ENCODE measurements at regions not wholly inside any gene's neighbourhood (a gene's known extent, or its start where the extent isn't known, plus 50 kb on each side); places are given as distances from the start of the nearest gene placed in this dataset.
A peak's percentile ranks its signal among the peaks of the same experiment; 100 is the strongest.

- TF ChIP-seq MGA (IDR thresholded peaks at IDR 0.05): peak; percentile 81
- TF ChIP-seq ZBTB49 (CRISPR knock-in tag; IDR thresholded peaks at IDR 0.05; ENCODE audit: borderline replicate concordance): peak; percentile 91
- peak in 1 of 2 experiments; percentile 84; a peak in 1 of 4 replicates for TF ChIP-seq KDM4B (IDR thresholded peaks at IDR 0.05; ENCODE audit: borderline replicate concordance in 2 of 2, low read depth in 1 of 2)
- TF ChIP-seq EHMT2 (IDR thresholded peaks at IDR 0.05): no peak
- TF ChIP-seq NCOA1 (IDR thresholded peaks at IDR 0.05; ENCODE audit: low read depth): 0 out of 2 replicates have a peak, but pooled peaks have one; percentile 42
- peak; percentile 67 for TF ChIP-seq RNF2 (IDR thresholded peaks at IDR 0.05)
- TF ChIP-seq ZNF586 (CRISPR knock-in tag; conservative IDR thresholded peaks at IDR 0.05): no peak
- peak; percentile 83 for TF ChIP-seq RB1 (IDR thresholded peaks at IDR 0.05; ENCODE audit: low read depth)
- no peak for TF ChIP-seq TFE3 (CRISPR knock-in tag; IDR thresholded peaks at IDR 0.05)
- no peak for TF ChIP-seq HDGF (IDR thresholded peaks at IDR 0.05)
- no peak for TF ChIP-seq KHSRP (IDR thresholded peaks at IDR 0.05)
- no peak for TF ChIP-seq ZNF507 (tag; conservative IDR thresholded peaks at IDR 0.05)
- TF ChIP-seq ZKSCAN3 (CRISPR knock-in tag; IDR thresholded peaks at IDR 0.05): no peak
- peak; percentile 94 for TF ChIP-seq CHD1 (IDR thresholded peaks at IDR 0.05; ENCODE audit: low read length)
These were observed 60.6 kb downstream of the FAM217A start (continued) for GRCh38 chr6:4018171-4018923.
